ENCODE measurements at regions not wholly inside any gene's neighbourhood (a gene's known extent, or its start where the extent isn't known, plus 50 kb on each side); places are given as distances from the start of the nearest gene placed in this dataset.

GRCh38 chr5:68033029-68033428 is 182.5 kb upstream of the PIK3R1 start (continued):
- TF ChIP-seq TAF1 (IDR thresholded peaks at IDR 0.05; ENCODE audit: borderline replicate concordance, low read depth, low read length) = no peak

DNA sequence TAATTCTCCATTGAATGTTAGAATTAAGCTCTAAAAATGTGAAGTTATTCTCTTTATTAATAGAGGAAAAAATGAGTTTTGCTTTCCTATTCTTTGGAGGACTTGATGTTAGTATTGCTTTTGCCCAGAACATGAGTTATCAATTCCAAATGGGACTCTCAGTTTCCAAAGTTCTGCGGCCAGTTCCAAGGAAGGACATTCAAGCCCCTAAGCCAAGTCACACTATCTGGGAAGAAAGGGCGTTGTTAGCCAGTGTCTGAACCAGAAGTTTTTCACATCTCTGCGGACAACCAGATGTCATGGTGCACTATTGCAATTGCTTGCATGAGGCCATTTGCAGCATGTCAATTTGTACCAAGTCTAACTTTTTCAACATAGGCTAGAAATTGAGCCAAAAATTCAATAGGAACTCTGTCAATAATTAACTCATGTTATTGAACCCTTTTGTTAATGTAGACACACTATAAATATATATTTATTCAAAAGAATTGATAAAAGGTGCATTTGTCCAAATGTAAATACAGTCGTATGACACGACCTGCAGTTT is 183.3 kb upstream of the PIK3R1 start:
- 63% methylated on average over 5 of the region's 5 CpGs for WGBS (ENCODE audit: insufficient coverage, insufficient replicate concordance, low lambda C conversion rate, missing lambda C conversion rate)
- ChIA-PET RAD21 (ENCODE audit: unreplicated experiment) (no interaction called here), CTCF (interaction anchor here (0.7 kb wide), 1 partner anchor 557 kb away, joined by 3 read pairs; no protein-coding TSS in a partner anchor), POLR2A (interaction anchor here (0.6 kb wide), 1 partner anchor 157 kb away, joined by 6 read pairs; no protein-coding TSS in a partner anchor), SMC1A (ENCODE audit: uncharacterized antibody, unreplicated experiment) (no interaction called here)
- no TSS peak for BruUV-seq (replicated peaks)
- Histone ChIP-seq H3K4me2 (ENCODE audit: control insufficient read depth, insufficient read depth) (no peak overlapping the region), H3K9me3 (replicated peaks; ENCODE audit: control insufficient read depth, insufficient read depth, low read length) (no peaks in the 10 kb centered on the region), H3K4me3 (no peak overlapping the region), H3K79me2 (ENCODE audit: control insufficient read depth, insufficient read depth, low read length) (no peaks in the 10 kb centered on the region), H3K36me3 (ENCODE audit: control insufficient read depth in 2 of 2, insufficient read depth in 2 of 2, low read length in 1 of 2) (no peaks in the 10 kb centered on the region), H3K27me3 (replicated peaks in 1 of 2; ENCODE audit: control insufficient read depth in 2 of 2, insufficient read depth in 2 of 2, low read length in 1 of 2) (no peaks in the 10 kb centered on the region), H3K9ac (ENCODE audit: control insufficient read depth, insufficient read depth, low read length) (no peak overlapping the region), H3K27ac (ENCODE audit: control insufficient read depth, insufficient read depth) (no peak overlapping the region), H4K20me1 (ENCODE audit: control insufficient read depth, insufficient read depth) (no peaks in the 10 kb centered on the region), H3K4me1 (ENCODE audit: control insufficient read depth, insufficient read depth, low read length) (no peaks in the 10 kb centered on the region), H2AFZ (ENCODE audit: control insufficient read depth, low read depth, low read length) (no peak overlapping the region)
- FAIRE-seq (no peak), DNase-seq (ENCODE audit: low read depth, low spot score) (no peak), ATAC-seq (no peak)
- intact Hi-C loops (cut with micrococcal nuclease; ENCODE audit: unreplicated experiment) (no loop called here), in situ Hi-C loops (cut with MboI) (no loop called here)
- TF ChIP-seq MYB (IDR thresholded peaks at IDR 0.05; ENCODE audit: borderline replicate concordance, low read depth, low read length) = no peak
- TF ChIP-seq, protein P1, sequence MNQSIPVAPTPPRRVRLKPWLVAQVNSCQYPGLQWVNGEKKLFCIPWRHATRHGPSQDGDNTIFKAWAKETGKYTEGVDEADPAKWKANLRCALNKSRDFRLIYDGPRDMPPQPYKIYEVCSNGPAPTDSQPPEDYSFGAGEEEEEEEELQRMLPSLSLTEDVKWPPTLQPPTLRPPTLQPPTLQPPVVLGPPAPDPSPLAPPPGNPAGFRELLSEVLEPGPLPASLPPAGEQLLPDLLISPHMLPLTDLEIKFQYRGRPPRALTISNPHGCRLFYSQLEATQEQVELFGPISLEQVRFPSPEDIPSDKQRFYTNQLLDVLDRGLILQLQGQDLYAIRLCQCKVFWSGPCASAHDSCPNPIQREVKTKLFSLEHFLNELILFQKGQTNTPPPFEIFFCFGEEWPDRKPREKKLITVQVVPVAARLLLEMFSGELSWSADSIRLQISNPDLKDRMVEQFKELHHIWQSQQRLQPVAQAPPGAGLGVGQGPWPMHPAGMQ (IDR thresholded peaks at IDR 0.05; ENCODE audit: borderline replicate concordance) = no peak
- no peak for TF ChIP-seq EZH2 (IDR thresholded peaks at IDR 0.05; ENCODE audit: borderline replicate concordance, control insufficient read depth, low read depth, low read length)
- TF ChIP-seq JUND (IDR thresholded peaks at IDR 0.05; ENCODE audit: low read depth, low read length) = no peak
- TF ChIP-seq BCL11A (IDR thresholded peaks at IDR 0.05; ENCODE audit: low read depth, low read length) = no peak
- TF ChIP-seq SP1 (IDR thresholded peaks at IDR 0.05; ENCODE audit: low read depth, low read length) = no peak
- no peak for TF ChIP-seq NFYB (IDR thresholded peaks at IDR 0.05; ENCODE audit: insufficient read depth, low read depth, low read length)
- TF ChIP-seq ASH2L (IDR thresholded peaks at IDR 0.05; ENCODE audit: borderline replicate concordance, low read depth) = no peak
- TF ChIP-seq, protein P2, sequence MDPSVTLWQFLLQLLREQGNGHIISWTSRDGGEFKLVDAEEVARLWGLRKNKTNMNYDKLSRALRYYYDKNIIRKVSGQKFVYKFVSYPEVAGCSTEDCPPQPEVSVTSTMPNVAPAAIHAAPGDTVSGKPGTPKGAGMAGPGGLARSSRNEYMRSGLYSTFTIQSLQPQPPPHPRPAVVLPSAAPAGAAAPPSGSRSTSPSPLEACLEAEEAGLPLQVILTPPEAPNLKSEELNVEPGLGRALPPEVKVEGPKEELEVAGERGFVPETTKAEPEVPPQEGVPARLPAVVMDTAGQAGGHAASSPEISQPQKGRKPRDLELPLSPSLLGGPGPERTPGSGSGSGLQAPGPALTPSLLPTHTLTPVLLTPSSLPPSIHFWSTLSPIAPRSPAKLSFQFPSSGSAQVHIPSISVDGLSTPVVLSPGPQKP (IDR thresholded peaks at IDR 0.05; ENCODE audit: low read depth, low read length) = no peak
- TF ChIP-seq ZBTB33 (IDR thresholded peaks at IDR 0.05) = no peak
